ENCODE measurements at regions not wholly inside any gene's neighbourhood (a gene's known extent, or its start where the extent isn't known, plus 50 kb on each side); places are given as distances from the start of the nearest gene placed in this dataset.

GRCh38 chr13:68667863-68668262 is 1437.7 kb upstream of the PCDH9 start:
- DNase-seq (ENCODE audit: low read depth), result no peak
- Histone ChIP-seq H3K27me3 (ENCODE audit: control insufficient read depth, insufficient read depth, low read length) (no peaks in the 10 kb centered on the region), H3K4me3 (ENCODE audit: low read depth, low read length) (no peak overlapping the region), H3K36me3 (ENCODE audit: control insufficient read depth, insufficient read depth, low read length) (no peaks in the 10 kb centered on the region)
- no peak for TF ChIP-seq CTCF (IDR thresholded peaks at IDR 0.05; ENCODE audit: insufficient read depth, low read length, poor library complexity, severe bottlenecking)

- Histone ChIP-seq H3K36me3 (ENCODE audit: control insufficient read depth, insufficient read depth, low read length) (no peaks in the 10 kb centered on the region), H3K4me3 (ENCODE audit: low read depth, low read length) (no peak overlapping the region), H3K27me3 (ENCODE audit: control insufficient read depth, insufficient read depth, low read length) (no peaks in the 10 kb centered on the region)
- TF ChIP-seq CTCF (IDR thresholded peaks at IDR 0.05; ENCODE audit: insufficient read depth, low read length, poor library complexity, severe bottlenecking), result no peak
- no peak for DNase-seq (ENCODE audit: low read depth)
These were observed 1436.8 kb upstream of the PCDH9 start for GRCh38 chr13:68666774-68667397.

GRCh38 chr13:68645814-68646213 is 1415.7 kb upstream of the PCDH9 start:
- no peak for TF ChIP-seq CTCF (IDR thresholded peaks at IDR 0.05; ENCODE audit: insufficient read depth, low read length, poor library complexity, severe bottlenecking)
- Histone ChIP-seq H3K27me3 (ENCODE audit: control insufficient read depth, insufficient read depth, low read length) (no peaks in the 10 kb centered on the region), H3K36me3 (ENCODE audit: control insufficient read depth, insufficient read depth, low read length) (no peaks in the 10 kb centered on the region), H3K4me3 (ENCODE audit: low read depth, low read length) (no peak overlapping the region)
- DNase-seq (ENCODE audit: low read depth), result no peak

- TF ChIP-seq CTCF (IDR thresholded peaks at IDR 0.05; ENCODE audit: insufficient read depth, low read length, poor library complexity, severe bottlenecking), result no peak
- no peak overlapping the region for H3K4me3 ChIP-seq (ENCODE audit: low read depth, low read length)
- no peaks in the 10 kb centered on the region for H3K36me3 ChIP-seq (ENCODE audit: control insufficient read depth, insufficient read depth, low read length)
- H3K27me3 ChIP-seq (ENCODE audit: control insufficient read depth, insufficient read depth, low read length), result no peaks in the 10 kb centered on the region
- DNase-seq (ENCODE audit: low read depth), result no peak
These were observed 1414.5 kb upstream of the PCDH9 start for GRCh38 chr13:68644611-68645010.

- H3K4me3 ChIP-seq (ENCODE audit: low read depth, low read length), result no peak overlapping the region
- no peaks in the 10 kb centered on the region for H3K36me3 ChIP-seq (ENCODE audit: control insufficient read depth, insufficient read depth, low read length)
- no peaks in the 10 kb centered on the region for H3K27me3 ChIP-seq (ENCODE audit: control insufficient read depth, insufficient read depth, low read length)
- DNase-seq (ENCODE audit: low read depth), result no peak
- TF ChIP-seq CTCF (IDR thresholded peaks at IDR 0.05; ENCODE audit: insufficient read depth, low read length, poor library complexity, severe bottlenecking), result no peak
These were observed 1406.6 kb upstream of the PCDH9 start for GRCh38 chr13:68636784-68637183.

- H3K4me3 ChIP-seq (ENCODE audit: low read depth, low read length), result no peak overlapping the region
These were observed 1398.9 kb upstream of the PCDH9 start for GRCh38 chr13:68628994-68629393.

More at GRCh38 chr13:68628994-68629393, 1398.9 kb upstream of the PCDH9 start:
- Histone ChIP-seq H3K27me3 (ENCODE audit: control insufficient read depth, insufficient read depth, low read length) (no peaks in the 10 kb centered on the region), H3K36me3 (ENCODE audit: control insufficient read depth, insufficient read depth, low read length) (no peaks in the 10 kb centered on the region)
- no peak for DNase-seq (ENCODE audit: low read depth)
- TF ChIP-seq CTCF (IDR thresholded peaks at IDR 0.05; ENCODE audit: insufficient read depth, low read length, poor library complexity, severe bottlenecking), result no peak
